ENCODE measurements at regions not wholly inside any gene's neighbourhood (a gene's known extent, or its start where the extent isn't known, plus 50 kb on each side); places are given as distances from the start of the nearest gene placed in this dataset.
"Not testable (repeated sequence)": the region's sequence is repeated elsewhere in the genome, so short reads cannot be mapped to it uniquely, and the experiment has no call there.

GRCh38 chr10:77740396-77740795 is 102.8 kb upstream of the KCNMA1 start:
- H3K9me3 ChIP-seq; H3K36me3 ChIP-seq; DNase-seq (ENCODE audit: low spot score in 2 of 2); H3K4me3 ChIP-seq; H3K27me3 ChIP-seq; H3K27ac ChIP-seq; H3K4me1 ChIP-seq: not testable (repeated sequence)
- WGBS = 98% methylated on average over 3 of the region's 3 CpGs

- H3K27ac ChIP-seq = no peak overlapping the region
- no peak overlapping the region for H3K4me3 ChIP-seq
- no peak for DNase-seq (ENCODE audit: low spot score in 2 of 2)
- H3K36me3 ChIP-seq = no peaks in the 10 kb centered on the region
- H3K27me3 ChIP-seq = no peaks in the 10 kb centered on the region
- H3K4me1 ChIP-seq = no peaks in the 10 kb centered on the region
- H3K9me3 ChIP-seq = peaks cover 4% of the 10 kb centered on the region
- TF ChIP-seq POLR2A (IDR thresholded peaks at IDR 0.05) (no peak), EP300 (IDR thresholded peaks at IDR 0.05) (no peak), CTCF (IDR thresholded peaks at IDR 0.05) (no peak), POLR2AphosphoS5 (IDR thresholded peaks at IDR 0.05) (no peak)
- WGBS = 78% methylated on average over 2 of the region's 2 CpGs
Measured at GRCh38 chr10:77738496-77739158, 101.0 kb upstream of the KCNMA1 start.

- WGBS = 58% methylated on average over 2 of the region's 2 CpGs
- Histone ChIP-seq H3K4me3 (no peak overlapping the region), H3K9me3 (peaks cover 4% of the 10 kb centered on the region), H3K27me3 (no peaks in the 10 kb centered on the region), H3K27ac (no peak overlapping the region), H3K4me1 (no peaks in the 10 kb centered on the region), H3K36me3 (no peaks in the 10 kb centered on the region)
- TF ChIP-seq CTCF (IDR thresholded peaks at IDR 0.05) (no peak), POLR2A (IDR thresholded peaks at IDR 0.05) (no peak), POLR2AphosphoS5 (IDR thresholded peaks at IDR 0.05) (no peak), EP300 (IDR thresholded peaks at IDR 0.05) (no peak)
- DNase-seq (ENCODE audit: low spot score in 2 of 2) = no peak
Measured at GRCh38 chr10:77737608-77738007, 100.0 kb upstream of the KCNMA1 start.

- H3K27me3 ChIP-seq; H3K4me3 ChIP-seq; H3K27ac ChIP-seq; H3K4me1 ChIP-seq; DNase-seq (ENCODE audit: low spot score in 2 of 2); H3K36me3 ChIP-seq; H3K9me3 ChIP-seq: not testable (repeated sequence)
- 22% methylated on average over 5 of the region's 5 CpGs for WGBS
Measured at GRCh38 chr10:77735136-77735535, 97.5 kb upstream of the KCNMA1 start.

- TF ChIP-seq POLR2AphosphoS5 (IDR thresholded peaks at IDR 0.05) = no peak
- TF ChIP-seq EP300 (IDR thresholded peaks at IDR 0.05) = no peak
- TF ChIP-seq CTCF (IDR thresholded peaks at IDR 0.05) = no peak
- TF ChIP-seq POLR2A (IDR thresholded peaks at IDR 0.05) = no peak
- H3K4me3 ChIP-seq = no peak overlapping the region
- 74% methylated on average over 8 of the region's 23 CpGs for WGBS
- no peak for DNase-seq (ENCODE audit: low spot score in 2 of 2)
- H3K27me3 ChIP-seq = no peaks in the 10 kb centered on the region
- no peaks in the 10 kb centered on the region for H3K36me3 ChIP-seq
- H3K9me3 ChIP-seq = no peaks in the 10 kb centered on the region
- no peaks in the 10 kb centered on the region for H3K4me1 ChIP-seq
- no peak overlapping the region for H3K27ac ChIP-seq
Measured at GRCh38 chr10:77732213-77733003, 94.8 kb upstream of the KCNMA1 start.

- no peak for DNase-seq (ENCODE audit: low spot score in 2 of 2)
- Histone ChIP-seq H3K27ac (no peak overlapping the region), H3K9me3 (no peaks in the 10 kb centered on the region), H3K4me3 (no peak overlapping the region), H3K36me3 (no peaks in the 10 kb centered on the region), H3K27me3 (no peaks in the 10 kb centered on the region), H3K4me1 (no peaks in the 10 kb centered on the region)
- WGBS = 80% methylated on average over 3 of the region's 3 CpGs
- TF ChIP-seq EP300 (IDR thresholded peaks at IDR 0.05) (no peak), CTCF (IDR thresholded peaks at IDR 0.05) (no peak), POLR2A (IDR thresholded peaks at IDR 0.05) (no peak), POLR2AphosphoS5 (IDR thresholded peaks at IDR 0.05) (no peak)
Measured at GRCh38 chr10:77727481-77727880, 89.9 kb upstream of the KCNMA1 start.

Measured in suprapubic skin (tissue), 4 donors.